MM.1S (cell line): ENCODE measurements at regions not wholly inside any gene's neighbourhood (a gene's known extent, or its start where the extent isn't known, plus 50 kb on each side); places are given as distances from the start of the nearest gene placed in this dataset.

Experiments
- DNase-seq: peaks from one replicate; pipeline ENCODE4 v3.0.0-alpha.2; 2015
- H2AFZ ChIP-seq: fragments of 300-600 bp; sonication (generic); 2 replicates; pipeline ENCODE4 v1.6.0; 2016; ENCODE audit warnings: antibody characterized with exemption, low read length
- H3F3A ChIP-seq: fragments of 300-600 bp; sonication (generic); 2 replicates; pipeline ENCODE4 v1.6.1; 2016; ENCODE audit warnings: mild to moderate bottlenecking, antibody characterized with exemption, low read length, moderate library complexity, mixed read lengths; ENCODE audit not compliant: insufficient read depth
- H3K27ac ChIP-seq: fragments of 300-600 bp; sonication (generic); 2 replicates; pipeline ENCODE4 v1.5.1; 2016; ENCODE audit warnings: mild to moderate bottlenecking, low read length
- H3K27me3 ChIP-seq: fragments of 300-600 bp; sonication (generic); replicated peaks from 2 replicates; pipeline ENCODE4 v1.6.0; 2016; ENCODE audit warnings: low read length; ENCODE audit not compliant: insufficient read depth
- H3K36me3 ChIP-seq: fragments of 300-600 bp; sonication (generic); replicated peaks from 2 replicates; pipeline ENCODE4 v1.6.1; 2016; ENCODE audit warnings: mild to moderate bottlenecking, low read length, mixed read lengths; ENCODE audit not compliant: insufficient read depth
- H3K4me1 ChIP-seq: fragments of 300-600 bp; sonication (generic); 2 replicates; pipeline ENCODE4 v1.6.1; 2016; ENCODE audit warnings: low read length, mixed read lengths
- H3K4me2 ChIP-seq: fragments of 300-600 bp; sonication (generic); 2 replicates; pipeline ENCODE4 v1.6.0; 2016; ENCODE audit warnings: low read depth, low read length
- H3K4me3 ChIP-seq: fragments of 300-600 bp; sonication (generic); 2 replicates; pipeline ENCODE4 v1.5.1; 2016; ENCODE audit warnings: low read length, mixed read lengths
- H3K79me2 ChIP-seq: fragments of 300-600 bp; sonication (generic); 2 replicates; pipeline ENCODE4 v1.6.1; 2016; ENCODE audit warnings: mixed run types, low read length, mixed read lengths
- H3K9ac ChIP-seq: fragments of 300-600 bp; sonication (generic); 2 replicates; pipeline ENCODE4 v1.6.1; 2016; ENCODE audit warnings: low read length, mixed read lengths
- H3K9me2 ChIP-seq: fragments of 300-600 bp; sonication (generic); replicated peaks from 2 replicates; pipeline ENCODE4 v1.6.1; 2016; ENCODE audit warnings: mild to moderate bottlenecking, low read length, mixed read lengths; ENCODE audit not compliant: insufficient read depth
- H3K9me3 ChIP-seq: fragments of 300-600 bp; sonication (generic); replicated peaks from 2 replicates; pipeline ENCODE4 v1.6.1; 2016; ENCODE audit warnings: mild to moderate bottlenecking, low read length, mixed read lengths; ENCODE audit not compliant: insufficient read depth
- H4K20me1 ChIP-seq: fragments of 300-600 bp; sonication (generic); 2 replicates; pipeline ENCODE4 v1.6.1; 2016; ENCODE audit warnings: mild to moderate bottlenecking, low read length, moderate library complexity, mixed read lengths; ENCODE audit not compliant: insufficient read depth
- CTCF ChIP-seq: fragments of 300-600 bp; sonication (generic); IDR thresholded peaks from 2 replicates; pipeline ENCODE4 v1.5.1; 2016; ENCODE audit warnings: antibody characterized with exemption, low read length, mixed read lengths
- EZH2 ChIP-seq: fragments of 300-600 bp; sonication (generic); optimal IDR thresholded peaks from 2 replicates; pipeline ENCODE3; 2017; ENCODE audit warnings: low read depth, mild to moderate bottlenecking, antibody characterized with exemption, low read length, mixed read lengths
- EZH2phosphoT487 ChIP-seq: fragments of 300-600 bp; sonication (generic); IDR thresholded peaks from 2 replicates; pipeline ENCODE4 v1.6.1; 2018; ENCODE audit warnings: antibody characterized with exemption, low read length

- Histone ChIP-seq H2AFZ (no peak overlapping the region), H3K9me3 (no peaks in the 10 kb centered on the region), H3K9me2 (no peaks in the 10 kb centered on the region)
Observed at GRCh38 chr13:80074811-80075210, 266.1 kb downstream of the SPRY2 start.

GRCh38 chr13:80074143-80074752 lies 266.7 kb downstream of the SPRY2 start:
- H3K27me3 ChIP-seq, result no peaks in the 10 kb centered on the region
- no peak overlapping the region for H3K9ac ChIP-seq

More at GRCh38 chr13:80074811-80075210, 266.1 kb downstream of the SPRY2 start:
- no peaks in the 10 kb centered on the region for H3K4me1 ChIP-seq
- H3K27me3 ChIP-seq, result no peaks in the 10 kb centered on the region
- H3K27ac ChIP-seq, result no peak overlapping the region
- no peak overlapping the region for H3K9ac ChIP-seq
- H4K20me1 ChIP-seq, result no peaks in the 10 kb centered on the region
- no peak overlapping the region for H3K4me2 ChIP-seq
- H3K36me3 ChIP-seq, result no peaks in the 10 kb centered on the region
- TF ChIP-seq CTCF (no peak), EZH2 (no peak), EZH2phosphoT487 (no peak)
- H3K4me3 ChIP-seq, result no peak overlapping the region
- H3K79me2 ChIP-seq, result no peaks in the 10 kb centered on the region
- no peak for DNase-seq
- H3F3A ChIP-seq, result no peaks in the 10 kb centered on the region

GRCh38 chr13:80072231-80072630 lies 268.7 kb downstream of the SPRY2 start:
- H3K36me3 ChIP-seq, result no peaks in the 10 kb centered on the region
- H3F3A ChIP-seq, result no peaks in the 10 kb centered on the region
- H3K27me3 ChIP-seq, result no peaks in the 10 kb centered on the region
- no peak overlapping the region for H3K9ac ChIP-seq
- no peak overlapping the region for H2AFZ ChIP-seq
- DNase-seq, result no peak
- no peaks in the 10 kb centered on the region for H3K79me2 ChIP-seq
- H3K4me2 ChIP-seq, result no peak overlapping the region
- H3K4me3 ChIP-seq, result no peak overlapping the region
- no peaks in the 10 kb centered on the region for H3K9me3 ChIP-seq
- no peaks in the 10 kb centered on the region for H4K20me1 ChIP-seq
- TF ChIP-seq CTCF (no peak), EZH2 (no peak), EZH2phosphoT487 (no peak)
- H3K4me1 ChIP-seq, result no peaks in the 10 kb centered on the region
- no peak overlapping the region for H3K27ac ChIP-seq
- no peaks in the 10 kb centered on the region for H3K9me2 ChIP-seq

More at GRCh38 chr13:80074143-80074752, 266.7 kb downstream of the SPRY2 start:
- no peaks in the 10 kb centered on the region for H4K20me1 ChIP-seq
- H3K9me2 ChIP-seq, result no peaks in the 10 kb centered on the region
- H3K4me2 ChIP-seq, result no peak overlapping the region
- TF ChIP-seq CTCF (no peak), EZH2phosphoT487 (no peak), EZH2 (no peak)
- no peak overlapping the region for H3K27ac ChIP-seq
- no peak for DNase-seq
- H3K79me2 ChIP-seq, result no peaks in the 10 kb centered on the region
- H3K4me3 ChIP-seq, result no peak overlapping the region
- H3F3A ChIP-seq, result no peaks in the 10 kb centered on the region
- H3K4me1 ChIP-seq, result no peaks in the 10 kb centered on the region
- H3K9me3 ChIP-seq, result no peaks in the 10 kb centered on the region
- H3K36me3 ChIP-seq, result no peaks in the 10 kb centered on the region
- no peak overlapping the region for H2AFZ ChIP-seq
